Panc1 (cell line): ENCODE measurements at regions not wholly inside any gene's neighbourhood (a gene's known extent, or its start where the extent isn't known, plus 50 kb on each side); places are given as distances from the start of the nearest gene placed in this dataset.

ENCODE experiments used
- ATAC-seq: fragments of 200-7000 bp; cut with Tn5 transposase; 2 replicates; pipeline ENCODE4 v1.9.1; 2020; ENCODE audit warnings: mild to moderate bottlenecking, moderate library complexity
- BruUV-seq: library from RNA; stranded (reverse); fragments of 400-500 nt; replicated peaks from 2 replicates; lab custom pipeline; 2021; lab: Mats Ljungman, UMichigan
- CTCF ChIA-PET: fragments of 300-600 bp; sonication (Branson Sonifier 250); formaldehyde crosslinking; loops from one replicate; lab custom pipeline; 2022; ENCODE audit warnings: antibody characterized with exemption; lab: Charles Lee
- POLR2A ChIA-PET: fragments of 300-600 bp; sonication (Branson Sonifier 250); formaldehyde crosslinking; loops from one replicate; lab custom pipeline; 2022; ENCODE audit warnings: antibody characterized with exemption; lab: Charles Lee
- DNase-seq: peaks from one replicate; pipeline ENCODE4 v3.0.0-alpha.2; 2010; ENCODE audit warnings: low read depth, low spot score
- H3K27ac ChIP-seq: 2 replicates; pipeline ENCODE4 v1.5.1; 2011; ENCODE audit warnings: mild to moderate bottlenecking, low read length, inconsistent platforms
- H3K27me3 ChIP-seq: fragments of 200-500 bp; sonication (Bioruptor generic); 2 replicates; pipeline ENCODE4 v1.6.0; 2014; ENCODE audit warnings: low read length, inconsistent platforms; ENCODE audit not compliant: control insufficient read depth, insufficient read depth
- H3K36me3 ChIP-seq: fragments of 200-500 bp; sonication (Bioruptor generic); 2 replicates; pipeline ENCODE4 v1.5.1; 2014; ENCODE audit warnings: inconsistent platforms, mild to moderate bottlenecking, low read length, moderate library complexity; ENCODE audit not compliant: control insufficient read depth, insufficient read depth
- H3K4me1 ChIP-seq: 2 replicates; pipeline ENCODE4 v1.5.1; 2011; ENCODE audit warnings: inconsistent platforms, mild to moderate bottlenecking, low read length, moderate library complexity; ENCODE audit not compliant: control insufficient read depth, insufficient read depth
- H3K4me3 ChIP-seq, 2 experiments: 2 replicates each; pipeline ENCODE4 v1.5.1; 2011 to 2012; ENCODE audit warnings: low read depth in 2 of 2, low read length in 2 of 2, mild to moderate bottlenecking in 2 of 2, inconsistent platforms in 1 of 2, moderate library complexity in 1 of 2
- H3K9me3 ChIP-seq: fragments of 200-500 bp; sonication (Bioruptor generic); 2 replicates; pipeline ENCODE4 v1.5.1; 2014; ENCODE audit warnings: low read depth, mild to moderate bottlenecking, inconsistent platforms, low read length, moderate library complexity; ENCODE audit not compliant: control insufficient read depth, insufficient read depth
- POLR2AphosphoS5 ChIP-seq: IDR thresholded peaks from 2 replicates; pipeline ENCODE4 v1.6.1; 2012; ENCODE audit warnings: mild to moderate bottlenecking, low read depth, low read length, moderate library complexity
- SIN3A ChIP-seq: IDR thresholded peaks from 2 replicates; pipeline ENCODE4 v1.6.1; 2012; ENCODE audit warnings: low read depth, mild to moderate bottlenecking, low read length, moderate library complexity, borderline replicate concordance; ENCODE audit not compliant: insufficient read depth
- TCF7L2 ChIP-seq: IDR thresholded peaks from 2 replicates; pipeline ENCODE4 v1.6.1; 2011; ENCODE audit warnings: mild to moderate bottlenecking, low read depth, low read length, inconsistent platforms
- in situ Hi-C: cut with HindIII; loops from 2 replicates; pipeline ENCODE4 v1.10.0; 2016; ENCODE audit warnings: low sequenced_read_pairs, low pct_unique_long_range_greater_than_20kb
- intact Hi-C: fragments of 100-400 bp; cut with micrococcal nuclease; formaldehyde crosslinking; loops from one replicate; pipeline ENCODE4 v1.10.0; 2022; ENCODE audit not compliant: unreplicated experiment
- TF ChIP-seq, protein P1 (sequence below): fragments of 450-650 bp; IDR thresholded peaks from 2 replicates; pipeline ENCODE4 v1.5.1; 2017; ENCODE audit warnings: mild to moderate bottlenecking
- TF ChIP-seq, protein P2 (sequence below), 2 experiments: IDR thresholded peaks; 2 replicates each; pipeline ENCODE4 v1.6.1; 2011 to 2012; ENCODE audit warnings: low read depth in 2 of 2, control low read depth in 1 of 2, low read length in 1 of 2, mild to moderate bottlenecking in 1 of 2, moderate library complexity in 1 of 2; ENCODE audit not compliant: insufficient read depth in 1 of 2

DNA sequence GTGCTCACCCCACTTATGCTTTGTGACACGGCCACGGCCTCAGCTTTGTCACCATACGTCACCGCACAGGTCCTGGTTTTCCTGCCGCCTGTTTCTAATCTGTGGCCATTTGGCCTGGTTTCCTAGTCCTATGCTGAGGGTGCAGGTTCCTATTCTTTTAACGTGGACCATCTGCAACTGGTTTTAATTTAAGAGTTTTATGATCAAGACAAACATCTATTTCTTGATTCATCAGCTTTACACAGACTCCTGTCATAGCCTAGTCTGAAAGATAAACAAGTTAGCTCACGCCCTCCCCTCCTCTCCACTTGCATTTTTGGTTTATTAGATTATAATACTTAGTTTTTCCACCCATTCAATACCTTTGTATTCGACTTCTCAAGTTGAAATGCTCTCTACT is 97.5 kb upstream of the RPS6KA2 start:
- Histone ChIP-seq H3K36me3 (no peaks in the 10 kb centered on the region), H3K9me3 (no peaks in the 10 kb centered on the region), H3K27me3 (peaks cover 4% of the 10 kb centered on the region; the same call in 1 of the 2 replicates), H3K27ac (no peak overlapping the region), H3K4me3 (no peak overlapping the region), H3K4me1 (no peaks in the 10 kb centered on the region)
- no TSS peak for BruUV-seq
- POLR2A ChIA-PET = interaction anchor here (0.6 kb wide), 1 partner anchor 131 kb away, joined by 3 read pairs; no protein-coding TSS in a partner anchor
- TF ChIP-seq, protein P1, sequence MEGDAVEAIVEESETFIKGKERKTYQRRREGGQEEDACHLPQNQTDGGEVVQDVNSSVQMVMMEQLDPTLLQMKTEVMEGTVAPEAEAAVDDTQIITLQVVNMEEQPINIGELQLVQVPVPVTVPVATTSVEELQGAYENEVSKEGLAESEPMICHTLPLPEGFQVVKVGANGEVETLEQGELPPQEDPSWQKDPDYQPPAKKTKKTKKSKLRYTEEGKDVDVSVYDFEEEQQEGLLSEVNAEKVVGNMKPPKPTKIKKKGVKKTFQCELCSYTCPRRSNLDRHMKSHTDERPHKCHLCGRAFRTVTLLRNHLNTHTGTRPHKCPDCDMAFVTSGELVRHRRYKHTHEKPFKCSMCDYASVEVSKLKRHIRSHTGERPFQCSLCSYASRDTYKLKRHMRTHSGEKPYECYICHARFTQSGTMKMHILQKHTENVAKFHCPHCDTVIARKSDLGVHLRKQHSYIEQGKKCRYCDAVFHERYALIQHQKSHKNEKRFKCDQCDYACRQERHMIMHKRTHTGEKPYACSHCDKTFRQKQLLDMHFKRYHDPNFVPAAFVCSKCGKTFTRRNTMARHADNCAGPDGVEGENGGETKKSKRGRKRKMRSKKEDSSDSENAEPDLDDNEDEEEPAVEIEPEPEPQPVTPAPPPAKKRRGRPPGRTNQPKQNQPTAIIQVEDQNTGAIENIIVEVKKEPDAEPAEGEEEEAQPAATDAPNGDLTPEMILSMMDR = no peak
- TF ChIP-seq SIN3A (no peak), POLR2AphosphoS5 (no peak), TCF7L2 (no peak)
- TF ChIP-seq, protein P2, sequence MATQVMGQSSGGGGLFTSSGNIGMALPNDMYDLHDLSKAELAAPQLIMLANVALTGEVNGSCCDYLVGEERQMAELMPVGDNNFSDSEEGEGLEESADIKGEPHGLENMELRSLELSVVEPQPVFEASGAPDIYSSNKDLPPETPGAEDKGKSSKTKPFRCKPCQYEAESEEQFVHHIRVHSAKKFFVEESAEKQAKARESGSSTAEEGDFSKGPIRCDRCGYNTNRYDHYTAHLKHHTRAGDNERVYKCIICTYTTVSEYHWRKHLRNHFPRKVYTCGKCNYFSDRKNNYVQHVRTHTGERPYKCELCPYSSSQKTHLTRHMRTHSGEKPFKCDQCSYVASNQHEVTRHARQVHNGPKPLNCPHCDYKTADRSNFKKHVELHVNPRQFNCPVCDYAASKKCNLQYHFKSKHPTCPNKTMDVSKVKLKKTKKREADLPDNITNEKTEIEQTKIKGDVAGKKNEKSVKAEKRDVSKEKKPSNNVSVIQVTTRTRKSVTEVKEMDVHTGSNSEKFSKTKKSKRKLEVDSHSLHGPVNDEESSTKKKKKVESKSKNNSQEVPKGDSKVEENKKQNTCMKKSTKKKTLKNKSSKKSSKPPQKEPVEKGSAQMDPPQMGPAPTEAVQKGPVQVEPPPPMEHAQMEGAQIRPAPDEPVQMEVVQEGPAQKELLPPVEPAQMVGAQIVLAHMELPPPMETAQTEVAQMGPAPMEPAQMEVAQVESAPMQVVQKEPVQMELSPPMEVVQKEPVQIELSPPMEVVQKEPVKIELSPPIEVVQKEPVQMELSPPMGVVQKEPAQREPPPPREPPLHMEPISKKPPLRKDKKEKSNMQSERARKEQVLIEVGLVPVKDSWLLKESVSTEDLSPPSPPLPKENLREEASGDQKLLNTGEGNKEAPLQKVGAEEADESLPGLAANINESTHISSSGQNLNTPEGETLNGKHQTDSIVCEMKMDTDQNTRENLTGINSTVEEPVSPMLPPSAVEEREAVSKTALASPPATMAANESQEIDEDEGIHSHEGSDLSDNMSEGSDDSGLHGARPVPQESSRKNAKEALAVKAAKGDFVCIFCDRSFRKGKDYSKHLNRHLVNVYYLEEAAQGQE (IDR thresholded peaks at IDR 0.05; ENCODE audit: insufficient read depth in 1 of 2, low read depth in 2 of 2, low read length in 1 of 2) = no peak
- DNase-seq (no peak), ATAC-seq (no peak)
- CTCF ChIA-PET = no interaction called here
- in situ Hi-C loops (no loop called here), intact Hi-C loops (no loop called here)

DNA sequence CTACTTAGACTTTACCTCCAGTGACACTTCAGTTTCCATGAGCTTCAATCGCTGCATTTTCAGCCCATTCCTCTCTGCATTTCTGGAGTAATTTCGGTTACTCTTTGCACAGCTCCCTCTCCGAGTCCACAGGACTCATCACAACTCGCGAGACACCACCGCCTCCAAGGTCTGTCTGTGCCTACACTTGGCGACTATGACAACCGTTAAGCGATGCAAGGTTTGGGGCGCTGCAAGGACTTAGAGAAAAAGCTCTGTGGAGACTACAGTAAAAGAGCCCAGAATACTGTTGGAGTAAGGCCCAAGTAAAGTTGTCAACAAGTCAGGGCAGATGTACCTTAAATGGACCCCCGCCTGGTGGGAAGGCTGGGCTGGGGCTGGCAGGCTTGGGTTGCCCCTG is 95.7 kb upstream of the RPS6KA2 start:
- in situ Hi-C loops (no loop called here), intact Hi-C loops (no loop called here)
- CTCF ChIA-PET = no interaction called here

More for the DNA sequence above, 95.7 kb upstream of the RPS6KA2 start:
- no peaks in the 10 kb centered on the region for H3K36me3 ChIP-seq
- H3K27ac ChIP-seq = no peak overlapping the region
- H3K4me1 ChIP-seq = no peaks in the 10 kb centered on the region
- H3K27me3 ChIP-seq = peaks cover 4% of the 10 kb centered on the region; the same call in 1 of the 2 replicates
- no peak for TF ChIP-seq POLR2AphosphoS5
- no peak for TF ChIP-seq SIN3A
- TF ChIP-seq, protein P2 (IDR thresholded peaks at IDR 0.05; ENCODE audit: insufficient read depth in 1 of 2, low read depth in 2 of 2, low read length in 1 of 2) = no peak
- TF ChIP-seq, protein P1 = no peak
- no peak for TF ChIP-seq TCF7L2
- no peak for ATAC-seq
- POLR2A ChIA-PET = no interaction called here
- no TSS peak for BruUV-seq
- no peaks in the 10 kb centered on the region for H3K9me3 ChIP-seq
- no peak overlapping the region for H3K4me3 ChIP-seq
- no peak for DNase-seq
